OCI-LY1 (cell line): ENCODE measurements at regions not wholly inside any gene's neighbourhood (a gene's known extent, or its start where the extent isn't known, plus 50 kb on each side); places are given as distances from the start of the nearest gene placed in this dataset.

Source experiments
- H2AFZ ChIP-seq: fragments of 200-600 bp; sonication (generic), shearing (Covaris generic); 2 replicates; pipeline ENCODE4 v1.6.0; 2014; ENCODE audit warnings: antibody characterized with exemption, mild to moderate bottlenecking, low read length
- H3F3A ChIP-seq: fragments of 200-600 bp; sonication (generic), shearing (Covaris generic); 2 replicates; pipeline ENCODE4 v1.6.0; 2014; ENCODE audit warnings: mild to moderate bottlenecking, antibody characterized with exemption, low read length, moderate library complexity; ENCODE audit not compliant: insufficient read depth
- H3K27ac ChIP-seq: fragments of 200-600 bp; sonication (generic); 2 replicates; pipeline ENCODE4 v1.5.1; 2014; ENCODE audit warnings: low read length, mixed run types, mild to moderate bottlenecking, low read depth; ENCODE audit not compliant: poor library complexity, severe bottlenecking
- H3K27me3 ChIP-seq: fragments of 200-600 bp; sonication (generic); 2 replicates; pipeline ENCODE4 v1.6.0; 2014; ENCODE audit warnings: antibody characterized with exemption, mild to moderate bottlenecking, low read length, moderate library complexity; ENCODE audit not compliant: insufficient read depth
- H3K36me3 ChIP-seq: fragments of 200-600 bp; sonication (generic); 2 replicates; pipeline ENCODE4 v1.6.1; 2014; ENCODE audit warnings: mild to moderate bottlenecking, antibody characterized with exemption, low read length, moderate library complexity, mixed read lengths; ENCODE audit not compliant: insufficient read depth
- H3K4me1 ChIP-seq: fragments of 200-600 bp; sonication (generic); 2 replicates; pipeline ENCODE4 v1.5.1; 2014; ENCODE audit warnings: mild to moderate bottlenecking, low read length, moderate library complexity; ENCODE audit not compliant: insufficient read depth, severe bottlenecking
- H3K4me2 ChIP-seq: fragments of 200-600 bp; sonication (generic), shearing (Covaris generic); 2 replicates; pipeline ENCODE4 v1.6.1; 2014; ENCODE audit warnings: low read length
- H3K4me3 ChIP-seq: fragments of 200-600 bp; sonication (generic); 2 replicates; pipeline ENCODE4 v1.5.1; 2014; ENCODE audit warnings: low read length, low read depth, mild to moderate bottlenecking, mixed read lengths; ENCODE audit not compliant: poor library complexity, severe bottlenecking
- H3K79me2 ChIP-seq: fragments of 200-600 bp; shearing (Covaris generic); 2 replicates; pipeline ENCODE4 v1.6.1; 2016; ENCODE audit warnings: mixed run types, low read length, mixed read lengths; ENCODE audit not compliant: insufficient read depth
- H3K9ac ChIP-seq: fragments of 200-600 bp; sonication (generic), shearing (Covaris generic); 2 replicates; pipeline ENCODE4 v1.6.1; 2014; ENCODE audit warnings: mild to moderate bottlenecking, low read length, mixed read lengths
- H3K9me2 ChIP-seq: fragments of 200-600 bp; sonication (generic), shearing (Covaris generic); 2 replicates; pipeline ENCODE4 v1.6.1; 2014; ENCODE audit warnings: low read depth, mild to moderate bottlenecking, low read length, mixed read lengths
- H3K9me3 ChIP-seq: fragments of 200-600 bp; shearing (Covaris generic); 2 replicates; pipeline ENCODE4 v1.6.1; 2014; ENCODE audit warnings: low read length, mixed read lengths
- H4K20me1 ChIP-seq: fragments of 200-600 bp; sonication (generic), shearing (Covaris generic); 2 replicates; pipeline ENCODE4 v1.6.0; 2016; ENCODE audit warnings: mild to moderate bottlenecking, low read length; ENCODE audit not compliant: insufficient read depth
- CTCF ChIP-seq: fragments of 200-600 bp; sonication (generic), shearing (Covaris generic); IDR thresholded peaks from 2 replicates; pipeline ENCODE4 v1.5.1; 2017; ENCODE audit warnings: mild to moderate bottlenecking, antibody characterized with exemption, low read length, moderate library complexity, mixed read lengths
- EZH2 ChIP-seq: fragments of 200-600 bp; sonication (generic), shearing (Covaris generic); IDR thresholded peaks from 2 replicates; pipeline ENCODE4 v1.8.0; 2017; ENCODE audit warnings: borderline replicate concordance, mixed run types, mild to moderate bottlenecking, antibody characterized with exemption, low read length, moderate library complexity, mixed read lengths

DNA sequence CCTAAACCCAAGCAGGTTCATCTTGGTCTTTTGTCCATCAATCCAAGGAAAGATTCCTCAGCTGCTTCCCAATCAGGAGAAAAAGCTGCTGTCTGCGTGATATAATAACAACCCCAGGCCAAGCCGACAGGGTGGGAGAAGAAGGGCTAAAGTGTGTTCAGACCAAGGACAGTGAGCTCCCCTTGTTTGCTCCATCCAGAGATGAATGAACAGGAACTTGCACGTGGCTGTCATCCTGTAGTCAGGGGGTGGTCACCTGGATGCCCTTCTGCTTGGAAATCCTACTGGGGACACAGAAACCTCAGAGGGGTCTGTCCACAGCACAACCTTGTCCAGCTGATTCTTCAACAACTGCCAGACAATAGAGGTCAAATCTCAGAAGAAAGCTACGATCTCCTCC, 414.5 kb downstream of the SOX9 start:
- H3K27me3 ChIP-seq, result no peaks in the 10 kb centered on the region
- no peaks in the 10 kb centered on the region for H3K9me3 ChIP-seq
- no peak overlapping the region for H3K4me3 ChIP-seq
- no peaks in the 10 kb centered on the region for H4K20me1 ChIP-seq
- H3K4me2 ChIP-seq, result no peak overlapping the region
- H3F3A ChIP-seq, result no peaks in the 10 kb centered on the region
- H2AFZ ChIP-seq, result no peak overlapping the region
- H3K4me1 ChIP-seq, result no peaks in the 10 kb centered on the region
- TF ChIP-seq CTCF (no peak), EZH2 (no peak)
- no peaks in the 10 kb centered on the region for H3K9me2 ChIP-seq
- H3K27ac ChIP-seq, result no peak overlapping the region
- H3K36me3 ChIP-seq, result no peaks in the 10 kb centered on the region
- no peaks in the 10 kb centered on the region for H3K79me2 ChIP-seq
- no peak overlapping the region for H3K9ac ChIP-seq

DNA sequence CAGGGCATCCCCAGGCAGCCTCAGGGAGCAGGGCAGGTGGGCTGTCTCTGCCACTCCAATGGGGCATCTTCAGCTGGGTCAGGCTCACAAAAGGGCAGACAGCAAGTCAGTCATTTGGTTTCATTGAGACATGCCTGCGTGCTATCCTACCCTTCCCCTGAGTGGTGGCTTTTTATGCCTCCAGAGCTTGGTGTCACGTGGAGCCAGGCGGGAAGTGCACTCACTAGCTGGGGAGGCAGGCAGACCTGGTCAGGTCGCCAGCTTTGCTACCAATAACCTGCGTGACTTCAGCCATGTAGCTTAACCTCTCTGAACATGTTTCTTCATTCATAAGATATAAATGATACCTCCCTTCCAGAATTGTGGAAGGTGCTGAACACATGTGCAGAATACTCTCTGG, 415.0 kb downstream of the SOX9 start:
- Histone ChIP-seq H3K9me3 (no peaks in the 10 kb centered on the region), H3K36me3 (no peaks in the 10 kb centered on the region), H2AFZ (no peak overlapping the region), H3K27ac (no peak overlapping the region), H3K79me2 (no peaks in the 10 kb centered on the region), H3F3A (no peaks in the 10 kb centered on the region), H3K4me1 (no peaks in the 10 kb centered on the region), H3K4me3 (no peak overlapping the region), H3K9ac (no peak overlapping the region), H3K9me2 (no peaks in the 10 kb centered on the region), H4K20me1 (no peaks in the 10 kb centered on the region), H3K4me2 (no peak overlapping the region), H3K27me3 (no peaks in the 10 kb centered on the region)
- TF ChIP-seq CTCF (no peak), EZH2 (no peak)

- Histone ChIP-seq H3K9ac (no peak overlapping the region), H3K9me3 (no peaks in the 10 kb centered on the region), H3K9me2 (no peaks in the 10 kb centered on the region), H3K4me1 (no peaks in the 10 kb centered on the region), H3F3A (no peaks in the 10 kb centered on the region), H3K36me3 (no peaks in the 10 kb centered on the region), H3K4me2 (no peak overlapping the region), H4K20me1 (no peaks in the 10 kb centered on the region), H3K4me3 (no peak overlapping the region), H3K27me3 (no peaks in the 10 kb centered on the region), H3K79me2 (no peaks in the 10 kb centered on the region), H2AFZ (no peak overlapping the region), H3K27ac (no peak overlapping the region)
- TF ChIP-seq EZH2 (no peak), CTCF (no peak)
These were observed 416.0 kb downstream of the SOX9 start for GRCh38 chr17:72536788-72537187.
